HUES64 (cell line): ENCODE measurements at regions not wholly inside any gene's neighbourhood (a gene's known extent, or its start where the extent isn't known, plus 50 kb on each side); places are given as distances from the start of the nearest gene placed in this dataset.
"Not testable (repeated sequence)": the region's sequence is repeated elsewhere in the genome, so short reads cannot be mapped to it uniquely, and the experiment has no call there.

Source experiments
- H3K27ac ChIP-seq: 2 replicates; pipeline ENCODE4 v1.7.0; 2013; ENCODE audit warnings: low read depth, low read length, inconsistent platforms
- H3K27me3 ChIP-seq: 2 replicates; pipeline ENCODE4 v1.6.1; 2013; ENCODE audit warnings: mild to moderate bottlenecking, low read length; ENCODE audit not compliant: insufficient read depth
- H3K36me3 ChIP-seq: 2 replicates; pipeline ENCODE4 v1.6.1; 2013; ENCODE audit warnings: mild to moderate bottlenecking, low read length; ENCODE audit not compliant: insufficient read depth
- H3K4me1 ChIP-seq: 2 replicates; pipeline ENCODE4 v1.6.1; 2013; ENCODE audit warnings: mild to moderate bottlenecking, low read length, moderate library complexity; ENCODE audit not compliant: insufficient read depth
- H3K4me3 ChIP-seq: 2 replicates; pipeline ENCODE4 v1.5.1; 2013; ENCODE audit warnings: mild to moderate bottlenecking, low read length, moderate library complexity
- H3K9ac ChIP-seq: 2 replicates; pipeline ENCODE4 v1.6.1; 2013; ENCODE audit warnings: mild to moderate bottlenecking, low read depth, low read length
- H3K9me3 ChIP-seq: 2 replicates; pipeline ENCODE4 v1.6.1; 2013; ENCODE audit warnings: low read depth, low read length; ENCODE audit not compliant: insufficient read depth
- WGBS: fragments of 150-250, 120-280 bp; methylation state at CpG from one replicate; pipeline ENCODE4 v1.1.7; 2013; ENCODE audit warnings: missing lambda C conversion rate; 5-methylcytosine and 5-hydroxymethylcytosine counted together

DNA sequence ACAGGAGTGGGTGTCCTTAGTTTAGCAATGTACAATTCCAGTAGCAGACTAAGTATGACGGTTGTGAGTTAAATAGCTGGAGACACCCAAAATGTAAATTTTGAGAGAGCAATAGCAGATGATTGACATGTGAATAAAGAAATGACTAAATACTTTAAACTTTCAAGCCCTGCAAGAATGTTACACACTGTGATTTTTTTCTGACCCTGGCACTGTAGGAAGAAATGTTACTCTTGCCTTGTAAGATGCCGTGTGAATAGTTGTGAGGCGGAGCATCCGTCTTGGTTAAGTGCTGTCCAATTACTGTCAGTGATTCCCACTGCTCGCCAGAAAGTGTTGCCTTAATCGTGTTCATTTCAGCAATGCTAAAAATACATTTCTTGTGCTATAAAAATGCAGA, 1248.1 kb downstream of the RAPGEF2 start:
- 95% methylated on average over 6 of the region's 6 CpGs for WGBS
- Histone ChIP-seq H3K36me3 (no peaks in the 10 kb centered on the region), H3K9me3 (no peaks in the 10 kb centered on the region), H3K27ac (no peak overlapping the region), H3K4me1 (no peaks in the 10 kb centered on the region), H3K27me3 (no peaks in the 10 kb centered on the region), H3K9ac (no peak overlapping the region), H3K4me3 (no peak overlapping the region)

DNA sequence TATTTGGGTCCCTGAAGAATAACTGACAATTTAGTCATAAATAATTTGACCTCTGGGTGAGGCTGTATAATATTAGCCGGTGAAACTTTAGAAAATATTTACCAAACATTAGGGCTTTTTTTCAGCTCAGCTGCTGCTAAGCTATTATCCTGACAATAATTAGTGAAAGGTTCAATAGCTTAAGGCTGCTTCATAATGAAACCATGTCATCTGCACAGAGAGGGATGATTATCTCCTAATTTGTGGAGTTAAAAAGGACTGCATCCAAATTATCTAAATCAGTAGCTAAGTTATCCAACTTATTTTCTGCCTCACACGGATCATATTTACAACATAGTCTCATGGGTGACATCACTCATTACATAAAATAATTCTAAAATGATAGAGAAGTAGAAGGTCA, 1249.8 kb downstream of the RAPGEF2 start:
- H3K4me3 ChIP-seq, result no peak overlapping the region
- no CpG with 5 or more reads among the region's 2 CpGs for WGBS
- H3K4me1 ChIP-seq, result no peaks in the 10 kb centered on the region
- H3K36me3 ChIP-seq, result no peaks in the 10 kb centered on the region
- H3K27me3 ChIP-seq, result no peaks in the 10 kb centered on the region
- H3K9ac ChIP-seq, result no peak overlapping the region
- H3K9me3 ChIP-seq, result no peaks in the 10 kb centered on the region
- H3K27ac ChIP-seq, result no peak overlapping the region

- no peaks in the 10 kb centered on the region for H3K4me1 ChIP-seq
- no peak overlapping the region for H3K4me3 ChIP-seq
- 95% methylated on average over 5 of the region's 5 CpGs for WGBS
- H3K9ac ChIP-seq, result no peak overlapping the region
- no peak overlapping the region for H3K27ac ChIP-seq
- H3K36me3 ChIP-seq, result no peaks in the 10 kb centered on the region
- no peaks in the 10 kb centered on the region for H3K27me3 ChIP-seq
- H3K9me3 ChIP-seq, result no peaks in the 10 kb centered on the region
Observed at GRCh38 chr4:160353548-160353947, 1250.7 kb downstream of the RAPGEF2 start.

- Histone ChIP-seq H3K9me3 (peaks cover 17% of the 10 kb centered on the region), H3K4me1 (0 out of 2 replicates have a peak, but pooled peaks cover 4% of the 10 kb centered on the region), H3K27ac (no peak overlapping the region), H3K4me3 (no peak overlapping the region), H3K9ac (no peak overlapping the region), H3K36me3 (no peaks in the 10 kb centered on the region), H3K27me3 (no peaks in the 10 kb centered on the region)
- WGBS, result 87% methylated on average over 3 of the region's 3 CpGs
Observed at GRCh38 chr4:160362478-160362877, 1259.6 kb downstream of the RAPGEF2 start.

DNA sequence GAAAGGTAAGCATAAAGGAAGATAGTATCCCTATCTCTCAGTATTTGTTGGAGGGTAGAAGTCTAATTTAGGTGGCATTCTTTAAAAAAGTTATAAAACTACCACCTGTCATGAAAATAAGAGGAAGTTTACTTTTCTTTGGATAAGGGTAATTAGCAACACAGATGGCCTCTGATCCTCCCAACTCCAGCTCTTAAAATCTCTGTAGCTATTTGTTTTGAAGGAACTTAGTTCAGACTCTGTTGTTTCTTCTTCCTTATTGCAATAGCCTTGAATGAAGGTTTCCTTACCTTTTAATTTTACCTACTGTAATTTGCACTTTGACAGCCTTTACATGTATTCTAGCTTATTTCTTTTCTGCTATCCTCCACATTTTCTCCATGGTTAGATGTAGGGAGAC, 1261.3 kb downstream of the RAPGEF2 start:
- Histone ChIP-seq H3K9me3 (peaks cover 17% of the 10 kb centered on the region), H3K27ac (no peak overlapping the region), H3K4me3 (no peak overlapping the region), H3K36me3 (no peaks in the 10 kb centered on the region), H3K9ac (no peak overlapping the region), H3K27me3 (no peaks in the 10 kb centered on the region), H3K4me1 (0 out of 2 replicates have a peak, but pooled peaks cover 4% of the 10 kb centered on the region)

DNA sequence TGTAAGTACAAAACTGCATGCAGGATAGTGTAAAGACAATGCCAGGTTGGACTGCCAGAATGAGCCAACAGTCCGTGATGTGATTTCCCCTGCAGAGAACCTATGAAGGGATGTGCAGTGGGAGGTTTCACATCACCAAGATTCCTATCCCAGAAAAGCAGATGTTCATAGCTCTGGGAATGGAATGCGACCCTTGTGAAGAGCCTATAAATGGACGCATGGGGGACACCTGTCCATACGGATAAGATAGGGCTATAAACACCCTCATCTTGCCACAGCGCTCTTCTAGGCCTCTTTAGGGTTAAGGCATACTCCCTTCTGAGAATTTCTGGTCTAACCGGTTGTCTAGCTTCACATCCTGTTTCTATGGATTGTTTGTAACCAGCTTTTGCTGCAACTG, 1261.8 kb downstream of the RAPGEF2 start:
- 76% methylated on average over 5 of the region's 6 CpGs for WGBS
- H3K4me1 ChIP-seq, H3K36me3 ChIP-seq, H3K4me3 ChIP-seq, H3K27me3 ChIP-seq, H3K27ac ChIP-seq, H3K9ac ChIP-seq: not testable (repeated sequence)
- H3K9me3 ChIP-seq, result peaks cover 17% of the 10 kb centered on the region

- 92% methylated on average over 8 of the region's 8 CpGs for WGBS
Observed at GRCh38 chr4:160365383-160365782, 1262.5 kb downstream of the RAPGEF2 start.

DNA sequence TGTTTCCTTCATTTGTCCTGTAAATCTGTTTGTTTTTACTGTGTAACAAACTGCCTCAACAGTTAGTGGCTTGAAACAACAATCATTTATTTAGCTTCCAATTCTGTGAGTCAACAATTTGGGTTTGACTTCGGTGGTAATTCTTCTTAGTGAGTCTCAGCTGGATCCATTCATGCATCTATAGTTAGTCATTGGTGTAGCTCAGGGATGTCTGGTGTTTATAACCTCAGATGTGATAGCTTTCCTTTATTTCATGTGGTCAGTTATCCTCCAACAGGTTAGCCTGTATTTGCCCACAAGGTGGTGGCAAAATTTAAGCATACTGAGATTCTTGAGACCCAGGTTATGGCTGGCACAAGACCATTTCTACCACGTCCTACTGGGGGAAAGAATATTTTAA, 1267.2 kb downstream of the RAPGEF2 start:
- no peak overlapping the region for H3K27ac ChIP-seq
- no peaks in the 10 kb centered on the region for H3K36me3 ChIP-seq
- no peak overlapping the region for H3K4me3 ChIP-seq
- no peaks in the 10 kb centered on the region for H3K27me3 ChIP-seq
- 92% methylated on average over 2 of the region's 2 CpGs for WGBS
- H3K4me1 ChIP-seq, result no peaks in the 10 kb centered on the region
- H3K9ac ChIP-seq, result no peak overlapping the region
- no peaks in the 10 kb centered on the region for H3K9me3 ChIP-seq

More at GRCh38 chr4:160365383-160365782, 1262.5 kb downstream of the RAPGEF2 start:
- H3K27me3 ChIP-seq, H3K36me3 ChIP-seq, H3K27ac ChIP-seq, H3K4me1 ChIP-seq, H3K4me3 ChIP-seq, H3K9ac ChIP-seq: not testable (repeated sequence)
- H3K9me3 ChIP-seq, result peaks cover 17% of the 10 kb centered on the region

GRCh38 chr4:160371446-160371845, 1268.6 kb downstream of the RAPGEF2 start:
- no peaks in the 10 kb centered on the region for H3K27me3 ChIP-seq
- H3K9ac ChIP-seq, result no peak overlapping the region
- no peaks in the 10 kb centered on the region for H3K9me3 ChIP-seq
- no peak overlapping the region for H3K4me3 ChIP-seq
- H3K4me1 ChIP-seq, result no peaks in the 10 kb centered on the region
- no CpG with 5 or more reads among the region's 1 CpG for WGBS
- no peaks in the 10 kb centered on the region for H3K36me3 ChIP-seq
- no peak overlapping the region for H3K27ac ChIP-seq

- no peak overlapping the region for H3K27ac ChIP-seq
- H3K27me3 ChIP-seq, result no peaks in the 10 kb centered on the region
- no peak overlapping the region for H3K4me3 ChIP-seq
- WGBS, result 97% methylated on average over 4 of the region's 5 CpGs
- H3K4me1 ChIP-seq, result no peaks in the 10 kb centered on the region
- H3K9me3 ChIP-seq, result no peaks in the 10 kb centered on the region
- H3K36me3 ChIP-seq, result no peaks in the 10 kb centered on the region
- no peak overlapping the region for H3K9ac ChIP-seq
Observed at GRCh38 chr4:160372390-160372789, 1269.5 kb downstream of the RAPGEF2 start.

GRCh38 chr4:160373911-160374310, 1271.0 kb downstream of the RAPGEF2 start:
- Histone ChIP-seq H3K36me3 (no peaks in the 10 kb centered on the region), H3K4me1 (no peaks in the 10 kb centered on the region), H3K27me3 (no peaks in the 10 kb centered on the region), H3K9me3 (no peaks in the 10 kb centered on the region), H3K4me3 (no peak overlapping the region), H3K27ac (no peak overlapping the region), H3K9ac (no peak overlapping the region)
- WGBS, result 100% methylated on average over 2 of the region's 2 CpGs

GRCh38 chr4:160375772-160376452, 1273.0 kb downstream of the RAPGEF2 start:
- no peak overlapping the region for H3K9ac ChIP-seq
- no peaks in the 10 kb centered on the region for H3K4me1 ChIP-seq
- WGBS, result 100% methylated on average over 1 of the region's 2 CpGs
- H3K27me3 ChIP-seq, result no peaks in the 10 kb centered on the region
- H3K27ac ChIP-seq, result no peak overlapping the region
- no peaks in the 10 kb centered on the region for H3K9me3 ChIP-seq
- H3K4me3 ChIP-seq, result no peak overlapping the region
- H3K36me3 ChIP-seq, result no peaks in the 10 kb centered on the region
